Adrenal gland (tissue), 5 donors: ENCODE measurements at regions not wholly inside any gene's neighbourhood (a gene's known extent, or its start where the extent isn't known, plus 50 kb on each side); places are given as distances from the start of the nearest gene placed in this dataset.

Experiments
- CTCF ChIP-seq, 6 experiments: fragments of 450-650 bp in 4 of 6; fragments of 200-600 bp in 2 of 6; sonication (generic) in 1 of 6; IDR thresholded peaks; 1 replicate in 5 of 6; 2 replicates in 1 of 6; pipeline versions ENCODE4 v1.5.1 to v1.8.0; 2016 to 2021; ENCODE audit warnings: antibody characterized with exemption in 6 of 6, mild to moderate bottlenecking in 2 of 6, moderate library complexity in 1 of 6
- POLR2A ChIP-seq, 2 donors: fragments of 450-650 bp; IDR thresholded peaks; one replicate each; pipeline ENCODE4 v1.6.1; 2017; ENCODE audit warnings: antibody characterized with exemption in 2 of 2, mild to moderate bottlenecking in 2 of 2, moderate library complexity in 1 of 2
- donor health status: DM: no; HTN: no; CAD: no.

DNA sequence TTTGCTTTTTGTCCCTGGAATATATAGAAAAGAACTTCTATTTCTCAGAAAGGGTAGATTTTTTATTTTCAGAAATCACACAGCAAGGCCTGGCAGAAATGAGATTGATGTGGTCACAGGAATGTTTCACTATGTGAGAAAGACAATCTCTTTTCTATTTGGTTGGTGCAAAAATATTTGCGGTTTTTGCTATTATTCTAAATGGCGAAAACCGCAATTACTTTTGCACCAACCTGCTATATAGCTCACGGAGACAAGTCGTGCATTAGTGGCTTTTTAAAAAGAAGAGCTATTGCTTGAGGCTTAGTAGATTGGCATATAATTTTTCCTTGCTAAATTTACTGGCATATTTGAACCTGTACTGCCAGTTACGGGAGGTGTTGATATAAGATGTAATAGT lies 100.4 kb downstream of the ITM2A start:
- TF ChIP-seq CTCF (IDR thresholded peaks at IDR 0.05) (no peak), POLR2A (IDR thresholded peaks at IDR 0.05) (no peak)
